CD14-positive monocyte (primary cell): ENCODE measurements at regions not wholly inside any gene's neighbourhood (a gene's known extent, or its start where the extent isn't known, plus 50 kb on each side); places are given as distances from the start of the nearest gene placed in this dataset.
A peak's percentile ranks its signal among the peaks of the same experiment; 100 is the strongest.

Experiments
- DNase-seq, 3 donors: peaks; one replicate each; pipeline ENCODE4 v3.0.0-alpha.2; 2011 to 2022
- H2AFZ ChIP-seq: 2 replicates; pipeline ENCODE4 v1.6.0; 2012; ENCODE audit warnings: mild to moderate bottlenecking, low read depth, low read length, inconsistent platforms; ENCODE audit not compliant: insufficient read depth, poor library complexity, severe bottlenecking
- H3K27ac ChIP-seq, 2 donors: 1 replicate in 1 of 2; 2 replicates in 1 of 2; pipeline ENCODE4 v1.5.1; 2012 to 2013; ENCODE audit warnings: low read length in 2 of 2, control low read depth in 1 of 2, inconsistent platforms in 1 of 2, low read depth in 1 of 2, mild to moderate bottlenecking in 1 of 2
- H3K27me3 ChIP-seq, 2 donors: one replicate each; pipeline versions ENCODE4 v1.6.0 to v1.6.1; 2011 to 2013; ENCODE audit warnings: low read length in 2 of 2; ENCODE audit not compliant: control insufficient read depth in 2 of 2, insufficient read depth in 2 of 2
- H3K36me3 ChIP-seq, 2 donors: replicated peaks in 1 of 2; 1 replicate in 1 of 2; 2 replicates in 1 of 2; pipeline versions ENCODE4 v1.5.1 to v1.6.1; 2012 to 2013; ENCODE audit warnings: low read length in 2 of 2, control low read depth in 1 of 2, inconsistent platforms in 1 of 2, mild to moderate bottlenecking in 1 of 2; ENCODE audit not compliant: insufficient read depth in 2 of 2, control insufficient read depth in 1 of 2
- H3K4me1 ChIP-seq, 2 donors: 1 replicate in 1 of 2; 2 replicates in 1 of 2; pipeline versions ENCODE4 v1.5.1 to v1.6.1; 2012 to 2013; ENCODE audit warnings: low read length in 2 of 2, control low read depth in 1 of 2, inconsistent platforms in 1 of 2, mild to moderate bottlenecking in 1 of 2, moderate library complexity in 1 of 2; ENCODE audit not compliant: insufficient read depth in 2 of 2, control insufficient read depth in 1 of 2
- H3K4me2 ChIP-seq: replicated peaks from 2 replicates; pipeline ENCODE3; 2012; ENCODE audit warnings: low read length, moderate library complexity, mild to moderate bottlenecking; ENCODE audit not compliant: poor library complexity, severe bottlenecking; ENCODE audit errors: extremely low read depth
- H3K4me3 ChIP-seq, 3 experiments: fragments of 200-600 bp in 1 of 3; sonication (generic) in 1 of 3; replicated peaks in 1 of 3; 1 replicate in 2 of 3; 2 replicates in 1 of 3; pipeline ENCODE4 v1.5.1; 2011 to 2013; ENCODE audit warnings: low read length in 3 of 3, mild to moderate bottlenecking in 3 of 3, control low read depth in 2 of 3, low read depth in 2 of 3, inconsistent platforms in 1 of 3, moderate library complexity in 1 of 3
- H3K79me2 ChIP-seq: 2 replicates; pipeline ENCODE4 v1.6.0; 2012; ENCODE audit warnings: mild to moderate bottlenecking, control low read depth, inconsistent platforms, low read length, moderate library complexity; ENCODE audit not compliant: insufficient read depth
- H3K9ac ChIP-seq: 2 replicates; pipeline ENCODE4 v1.6.0; 2017; ENCODE audit warnings: low read length, mild to moderate bottlenecking; ENCODE audit not compliant: insufficient read depth, poor library complexity, severe bottlenecking
- H3K9me3 ChIP-seq, 2 donors: replicated peaks in 1 of 2; 1 replicate in 1 of 2; 2 replicates in 1 of 2; pipeline versions ENCODE4 v1.5.1 to v1.6.1; 2012 to 2013; ENCODE audit warnings: low read length in 2 of 2, control low read depth in 1 of 2; ENCODE audit not compliant: control insufficient read depth in 1 of 2, insufficient read depth in 1 of 2
- H4K20me1 ChIP-seq: 2 replicates; pipeline ENCODE4 v1.6.0; 2012; ENCODE audit warnings: mild to moderate bottlenecking, low read length, control low read depth, moderate library complexity; ENCODE audit not compliant: insufficient read depth
- H3K27ac Mint-ChIP-seq, 7 donors: one replicate each; pipeline ENCODE4 v1.8.0; 2020; ENCODE audit warnings: mild to moderate bottlenecking in 7 of 7, mixed read lengths in 7 of 7, moderate library complexity in 6 of 7, inconsistent platforms in 2 of 7
- H3K27me3 Mint-ChIP-seq, 3 donors: one replicate each; pipeline ENCODE4 v1.8.0; 2021 to 2022; ENCODE audit warnings: low read depth in 3 of 3, mild to moderate bottlenecking in 3 of 3, mixed read lengths in 3 of 3, moderate library complexity in 3 of 3, inconsistent platforms in 1 of 3
- H3K36me3 Mint-ChIP-seq, 2 donors: one replicate each; pipeline ENCODE4 v1.8.0; 2020; ENCODE audit warnings: mixed read lengths in 2 of 2, inconsistent platforms in 1 of 2, mild to moderate bottlenecking in 1 of 2
- H3K4me1 Mint-ChIP-seq: one replicate; pipeline ENCODE4 v1.8.0; 2020; ENCODE audit warnings: mild to moderate bottlenecking, mixed read lengths
- H3K4me3 Mint-ChIP-seq, 2 donors: one replicate each; pipeline ENCODE4 v1.8.0; 2020; ENCODE audit warnings: mild to moderate bottlenecking in 2 of 2, mixed read lengths in 2 of 2, moderate library complexity in 1 of 2
- H3K9me3 Mint-ChIP-seq, 7 donors: one replicate each; pipeline ENCODE4 v1.8.0; 2020 to 2022; ENCODE audit warnings: mixed read lengths in 7 of 7, mild to moderate bottlenecking in 6 of 7, moderate library complexity in 6 of 7, inconsistent platforms in 2 of 7
- WGBS: methylation state at CpG from one replicate; pipeline ENCODE4 v1.1.5; 2013; ENCODE audit warnings: missing lambda C conversion rate; ENCODE audit not compliant: insufficient coverage; 5-methylcytosine and 5-hydroxymethylcytosine counted together
- intact Hi-C, 2 donors: fragments of 100-400 bp; cut with micrococcal nuclease; formaldehyde crosslinking; loops; one replicate each; pipeline versions ENCODE4 v1.15.0 to v1.15.1; 2023
- TF ChIP-seq, protein P1 (sequence below): fragments of 200-600 bp; IDR thresholded peaks from one replicate; pipeline ENCODE4 v1.8.0; 2022; ENCODE audit warnings: antibody characterized with exemption, mild to moderate bottlenecking

DNA sequence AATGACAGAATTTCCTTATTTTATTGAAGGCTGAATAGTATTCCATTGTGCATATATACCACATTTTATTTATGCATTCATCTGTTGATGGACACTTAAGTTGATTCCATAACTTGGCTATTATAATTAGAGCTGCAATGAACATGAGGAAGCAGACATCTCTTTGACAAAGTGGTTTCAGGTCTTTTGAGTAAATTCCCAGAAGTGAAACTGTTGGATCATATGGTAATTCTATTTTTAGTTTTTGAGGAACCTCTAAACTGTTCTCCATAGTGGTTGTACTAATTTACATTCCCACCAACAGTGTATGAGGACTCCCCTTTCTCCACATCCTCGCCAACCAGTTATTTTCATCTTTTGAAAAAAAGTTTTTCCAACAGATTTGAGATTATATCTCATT is 77.5 kb downstream of the TMEM200C start:
- intact Hi-C loops, result no loop called here
- H4K20me1 ChIP-seq, result no peaks in the 10 kb centered on the region
- H3K4me2 ChIP-seq, result no peak overlapping the region
- no peaks in the 10 kb centered on the region for H3K27me3 ChIP-seq
- no peaks in the 10 kb centered on the region for H3K9me3 ChIP-seq
- no peaks in the 10 kb centered on the region for H3K36me3 ChIP-seq
- DNase-seq, result peak in 2 of 3 donors; percentile 2 to 31
- no peak overlapping the region for H3K9ac ChIP-seq
- no CpG with 5 or more reads among the region's 1 CpG for WGBS
- Mint-ChIP-seq H3K27ac (peak overlapping the region in 2 of 7 donors; percentile 0 to 44), H3K36me3 (no peaks in the 10 kb centered on the region), H3K9me3 (peaks cover 0 to 16% (median 8%) of the 10 kb centered on the region in 7 donors), H3K27me3 (peaks cover 0 to 2% (median 2%) of the 10 kb centered on the region in 3 donors), H3K4me1 (peaks cover 12% of the 10 kb centered on the region), H3K4me3 (no peak overlapping the region)
- no peaks in the 10 kb centered on the region for H3K79me2 ChIP-seq
- H3K4me3 ChIP-seq, result no peak overlapping the region
- H3K4me1 ChIP-seq, result peaks cover 3 to 11% of the 10 kb centered on the region in 2 donors
- no peak overlapping the region for H2AFZ ChIP-seq
- TF ChIP-seq, protein P1, sequence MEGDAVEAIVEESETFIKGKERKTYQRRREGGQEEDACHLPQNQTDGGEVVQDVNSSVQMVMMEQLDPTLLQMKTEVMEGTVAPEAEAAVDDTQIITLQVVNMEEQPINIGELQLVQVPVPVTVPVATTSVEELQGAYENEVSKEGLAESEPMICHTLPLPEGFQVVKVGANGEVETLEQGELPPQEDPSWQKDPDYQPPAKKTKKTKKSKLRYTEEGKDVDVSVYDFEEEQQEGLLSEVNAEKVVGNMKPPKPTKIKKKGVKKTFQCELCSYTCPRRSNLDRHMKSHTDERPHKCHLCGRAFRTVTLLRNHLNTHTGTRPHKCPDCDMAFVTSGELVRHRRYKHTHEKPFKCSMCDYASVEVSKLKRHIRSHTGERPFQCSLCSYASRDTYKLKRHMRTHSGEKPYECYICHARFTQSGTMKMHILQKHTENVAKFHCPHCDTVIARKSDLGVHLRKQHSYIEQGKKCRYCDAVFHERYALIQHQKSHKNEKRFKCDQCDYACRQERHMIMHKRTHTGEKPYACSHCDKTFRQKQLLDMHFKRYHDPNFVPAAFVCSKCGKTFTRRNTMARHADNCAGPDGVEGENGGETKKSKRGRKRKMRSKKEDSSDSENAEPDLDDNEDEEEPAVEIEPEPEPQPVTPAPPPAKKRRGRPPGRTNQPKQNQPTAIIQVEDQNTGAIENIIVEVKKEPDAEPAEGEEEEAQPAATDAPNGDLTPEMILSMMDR, result no peak
- H3K27ac ChIP-seq, result peak overlapping the region in 1 of 2 donors; percentile 42

DNA sequence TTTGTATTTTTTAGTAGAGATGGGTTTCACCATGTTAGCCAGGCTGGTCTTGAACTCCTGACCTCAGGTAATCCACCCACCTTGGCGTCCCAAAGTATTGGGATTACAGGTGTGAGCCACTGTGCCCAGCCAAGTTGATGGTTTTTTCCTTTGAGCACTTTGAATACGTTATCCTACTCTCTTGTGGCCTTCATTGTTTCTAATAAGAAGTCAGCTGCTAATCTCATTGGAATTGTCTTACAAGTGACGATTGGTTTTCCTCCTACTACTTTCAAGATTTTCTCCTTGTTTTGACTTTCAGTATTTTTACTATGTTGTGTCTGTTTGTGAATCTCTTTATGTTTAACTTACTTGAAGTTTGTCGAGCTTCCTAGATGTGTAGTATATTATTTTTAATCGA is 88.5 kb downstream of the TMEM200C start:
- no peak overlapping the region for H3K4me3 ChIP-seq
- no peak overlapping the region for H2AFZ ChIP-seq
- Mint-ChIP-seq H3K4me1 (no peaks in the 10 kb centered on the region), H3K36me3 (no peaks in the 10 kb centered on the region), H3K9me3 (peaks cover 11 to 27% (median 20%) of the 10 kb centered on the region in 7 donors), H3K27me3 (peaks cover 0 to 4% (median 2%) of the 10 kb centered on the region in 3 donors), H3K4me3 (no peak overlapping the region), H3K27ac (no peak overlapping the region)
- no peaks in the 10 kb centered on the region for H4K20me1 ChIP-seq
- H3K27me3 ChIP-seq, result no peaks in the 10 kb centered on the region
- no peak for DNase-seq
- no peak overlapping the region for H3K9ac ChIP-seq
- no peak overlapping the region for H3K4me2 ChIP-seq
- no CpG with 5 or more reads among the region's 5 CpGs for WGBS
- intact Hi-C loops, result no loop called here
- H3K9me3 ChIP-seq, result peaks cover 9 to 21% of the 10 kb centered on the region in 2 donors
- TF ChIP-seq, protein P1, result no peak
- no peaks in the 10 kb centered on the region for H3K36me3 ChIP-seq
- no peaks in the 10 kb centered on the region for H3K79me2 ChIP-seq
- H3K27ac ChIP-seq, result no peak overlapping the region
- no peaks in the 10 kb centered on the region for H3K4me1 ChIP-seq
